Ishikawa (cell line): ENCODE measurements at regions not wholly inside any gene's neighbourhood (a gene's known extent, or its start where the extent isn't known, plus 50 kb on each side); places are given as distances from the start of the nearest gene placed in this dataset.

Experiments
- CEBPB ChIP-seq: IDR thresholded peaks from 2 replicates; pipeline ENCODE4 v1.6.1; 2012
- CREB1 ChIP-seq: IDR thresholded peaks from 2 replicates; pipeline ENCODE4 v1.6.1; 2012; ENCODE audit warnings: low read depth
- EP300 ChIP-seq: IDR thresholded peaks from 2 replicates; pipeline ENCODE4 v1.6.1; 2012; ENCODE audit warnings: borderline replicate concordance
- NFIC ChIP-seq: IDR thresholded peaks from 2 replicates; pipeline ENCODE4 v1.6.1; 2012
- RAD21 ChIP-seq: IDR thresholded peaks from 2 replicates; pipeline ENCODE4 v1.6.1; 2012; ENCODE audit warnings: low read depth
- REST ChIP-seq: IDR thresholded peaks from 2 replicates; pipeline ENCODE4 v1.6.1; 2012; ENCODE audit warnings: low read depth, mild to moderate bottlenecking
- YY1 ChIP-seq: IDR thresholded peaks from 2 replicates; pipeline ENCODE4 v1.6.1; 2012; ENCODE audit warnings: low read depth

- TF ChIP-seq REST (no peak), YY1 (no peak), RAD21 (no peak), EP300 (no peak), NFIC (no peak), CEBPB (no peak), CREB1 (no peak)
These were observed 84.4 kb downstream of the FOXL1 start for GRCh38 chr16:86662740-86663139.
